Stomach (tissue), 8 donors: ENCODE measurements at regions not wholly inside any gene's neighbourhood (a gene's known extent, or its start where the extent isn't known, plus 50 kb on each side); places are given as distances from the start of the nearest gene placed in this dataset.

Source experiments
- DNase-seq, 2 donors: peaks; one replicate each; pipeline versions ENCODE4 v3.0.0 to v3.0.0-alpha.2; 2013 to 2019
- H3K27ac ChIP-seq, 5 donors: fragments of 200-600 bp in 4 of 5; sonication (generic) in 4 of 5; one replicate each; pipeline ENCODE4 v1.5.1; 2013 to 2019; ENCODE audit warnings: mild to moderate bottlenecking in 1 of 5, moderate library complexity in 1 of 5
- H3K27me3 ChIP-seq, 3 donors: fragments of 200-600 bp; sonication (generic); one replicate each; pipeline ENCODE4 v1.5.1; 2017 to 2019; ENCODE audit warnings: mixed run types in 1 of 3
- H3K36me3 ChIP-seq, 4 donors: fragments of 200-600 bp; sonication (generic); 1 replicate in 3 of 4; 2 replicates in 1 of 4; pipeline ENCODE4 v1.5.1; 2016 to 2019
- H3K4me1 ChIP-seq, 4 donors: fragments of 200-600 bp; sonication (generic); one replicate each; pipeline ENCODE4 v1.5.1; 2016 to 2019
- H3K4me3 ChIP-seq, 4 donors: fragments of 200-600 bp; sonication (generic) in 3 of 4; one replicate each; pipeline ENCODE4 v1.5.1; 2016 to 2019; ENCODE audit warnings: mild to moderate bottlenecking in 1 of 4
- H3K9me3 ChIP-seq, 4 donors: fragments of 200-600 bp; sonication (generic); one replicate each; pipeline ENCODE4 v1.5.1; 2016 to 2019
- CTCF ChIP-seq, 7 experiments: fragments of 450-650 bp in 4 of 7; fragments of 200-600 bp in 3 of 7; sonication (generic) in 3 of 7; IDR thresholded peaks; one replicate each; pipeline ENCODE4 v1.5.1; 2016 to 2019; ENCODE audit warnings: antibody characterized with exemption in 7 of 7, control low read depth in 2 of 7, mild to moderate bottlenecking in 1 of 7
- EP300 ChIP-seq: sonication (generic); formaldehyde crosslinking; IDR thresholded peaks from one replicate; pipeline ENCODE4 v1.6.1; 2017; ENCODE audit warnings: antibody characterized with exemption
- POLR2A ChIP-seq, 4 donors: fragments of 450-650 bp; IDR thresholded peaks; one replicate each; pipeline ENCODE4 v1.6.1; 2016; ENCODE audit warnings: antibody characterized with exemption in 4 of 4, control low read depth in 2 of 4, mild to moderate bottlenecking in 1 of 4, moderate library complexity in 1 of 4
- POLR2AphosphoS5 ChIP-seq, 3 donors: sonication (generic); formaldehyde crosslinking; IDR thresholded peaks; one replicate each; pipeline ENCODE4 v1.6.1; 2016; ENCODE audit warnings: antibody characterized with exemption in 3 of 3
- WGBS, 5 donors: extraction: QIAGEN DNeasy Blood & Tissue Kit in 3 of 5; methylation state at CpG; one replicate each; pipeline versions ENCODE4 v1.1.5 to v1.1.7; 2013 to 2018; 5-methylcytosine and 5-hydroxymethylcytosine counted together
- intact Hi-C: fragments of 100-400 bp; cut with DNase I; formaldehyde crosslinking; loops from one replicate; pipeline ENCODE4 v1.15.1; 2023; ENCODE audit warnings: low total_unique reads
- donor health status: healthy with polysubstance abuse.
- donor health status: Bipolar disorder and iron deficiency.
- donor health status: healthy.

- Histone ChIP-seq H3K4me1 (no peaks in the 10 kb centered on the region), H3K9me3 (peaks cover 0 to 4% (median 0%) of the 10 kb centered on the region in 4 donors), H3K36me3 (no peaks in the 10 kb centered on the region), H3K27ac (no peak overlapping the region), H3K4me3 (no peak overlapping the region), H3K27me3 (no peaks in the 10 kb centered on the region)
- no peak for DNase-seq
- intact Hi-C loops: no loop called here
- TF ChIP-seq CTCF (IDR thresholded peaks at IDR 0.05) (no peak), POLR2A (IDR thresholded peaks at IDR 0.05) (no peak), EP300 (no peak), POLR2AphosphoS5 (IDR thresholded peaks at IDR 0.05) (no peak)
- WGBS, 5 donors: 94 to 100% (median 95%) methylated on average over 1 of the region's 1 CpG
Observed at GRCh38 chr7:137157256-137157655, 186.3 kb downstream of the PTN start.

- H3K4me1 ChIP-seq: peaks cover 0 to 5% (median 0%) of the 10 kb centered on the region in 4 donors
- intact Hi-C loops: no loop called here
- H3K36me3 ChIP-seq: no peaks in the 10 kb centered on the region
- 87 to 93% (median 91%) methylated on average over 2 of the region's 2 CpGs for WGBS, 5 donors
- no peak for DNase-seq
- H3K9me3 ChIP-seq: peaks cover 0 to 1% (median 0%) of the 10 kb centered on the region in 4 donors
- no peak overlapping the region for H3K4me3 ChIP-seq
- H3K27ac ChIP-seq: peak overlapping the region in 1 of 5 donors; percentile 44
- TF ChIP-seq POLR2A (IDR thresholded peaks at IDR 0.05) (no peak), EP300 (no peak), POLR2AphosphoS5 (IDR thresholded peaks at IDR 0.05) (no peak), CTCF (IDR thresholded peaks at IDR 0.05) (no peak)
- H3K27me3 ChIP-seq: no peaks in the 10 kb centered on the region
Observed at GRCh38 chr7:137151690-137152052, 191.9 kb downstream of the PTN start.

GRCh38 chr7:137151041-137151689 lies 192.4 kb downstream of the PTN start:
- Histone ChIP-seq H3K4me1 (peaks cover 0 to 8% (median 0%) of the 10 kb centered on the region in 4 donors), H3K27me3 (no peaks in the 10 kb centered on the region), H3K4me3 (no peak overlapping the region), H3K9me3 (no peaks in the 10 kb centered on the region), H3K36me3 (no peaks in the 10 kb centered on the region), H3K27ac (peak overlapping the region in 2 of 5 donors; percentile 27 to 44)
- 36 to 53% (median 46%) methylated on average over 5 of the region's 5 CpGs for WGBS, 5 donors
- DNase-seq: peak in 1 of 2 donors; percentile 54
- intact Hi-C loops: no loop called here
- TF ChIP-seq POLR2A (IDR thresholded peaks at IDR 0.05): no peak
- no peak for TF ChIP-seq POLR2AphosphoS5 (IDR thresholded peaks at IDR 0.05)
- TF ChIP-seq CTCF (IDR thresholded peaks at IDR 0.05): no peak
- TF ChIP-seq EP300: no peak

GRCh38 chr7:137147338-137147720 lies 196.2 kb downstream of the PTN start:
- Histone ChIP-seq H3K27ac (no peak overlapping the region), H3K4me3 (no peak overlapping the region), H3K9me3 (no peaks in the 10 kb centered on the region), H3K27me3 (no peaks in the 10 kb centered on the region), H3K4me1 (peaks cover 0 to 12% (median 0%) of the 10 kb centered on the region in 4 donors), H3K36me3 (no peaks in the 10 kb centered on the region)
- WGBS, 5 donors: 71 to 95% (median 83%) methylated on average over 3 of the region's 3 CpGs
- DNase-seq: no peak
- intact Hi-C loops: no loop called here
- TF ChIP-seq POLR2AphosphoS5 (IDR thresholded peaks at IDR 0.05) (no peak), POLR2A (IDR thresholded peaks at IDR 0.05) (no peak), CTCF (IDR thresholded peaks at IDR 0.05) (no peak), EP300 (no peak)
